GM18511 (cell line): ENCODE measurements at regions not wholly inside any gene's neighbourhood (a gene's known extent, or its start where the extent isn't known, plus 50 kb on each side); places are given as distances from the start of the nearest gene placed in this dataset.

ENCODE experiments used
- ATAC-seq: cut with Tn5 transposase; IDR thresholded peaks from one replicate; pipeline ENCODE4 v1.9.1; 2021; ENCODE audit warnings: mild to moderate bottlenecking, moderate library complexity; ENCODE audit not compliant: unreplicated experiment

- ATAC-seq = no peak
These were observed 441.0 kb downstream of the CDK5RAP2 start for GRCh38 chr9:120138955-120139354.

DNA sequence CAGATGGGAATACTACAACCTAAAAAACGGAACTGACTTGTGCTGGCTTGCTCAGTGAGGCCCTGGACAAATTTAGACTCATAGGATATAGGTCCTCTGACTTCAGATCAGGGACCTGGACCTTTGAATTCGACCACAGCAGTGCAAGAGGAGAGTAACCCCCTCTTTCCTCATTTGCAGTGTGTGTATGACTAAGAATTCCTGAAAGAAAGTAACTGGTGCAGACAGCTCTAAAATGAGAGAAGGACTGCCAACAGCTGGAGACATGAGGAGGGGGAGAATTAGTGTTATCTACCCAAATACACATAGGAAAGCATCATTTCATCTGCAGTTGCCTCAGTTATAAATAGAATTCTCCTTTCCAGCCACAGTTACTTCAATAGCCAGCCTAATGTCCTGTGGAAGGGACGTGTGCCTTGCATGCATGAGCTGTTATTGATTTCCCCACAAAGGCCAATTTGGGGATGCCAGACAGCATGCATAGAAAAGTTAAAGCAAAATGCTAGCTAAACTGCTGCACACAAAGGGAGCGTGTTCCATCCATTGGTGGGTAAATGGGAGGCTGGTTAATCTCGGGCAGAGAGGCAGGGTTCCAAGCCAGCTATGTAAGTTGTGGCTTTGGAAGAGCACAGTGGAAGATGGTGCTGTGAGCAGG, 442.7 kb downstream of the CDK5RAP2 start:
- ATAC-seq = no peak

DNA sequence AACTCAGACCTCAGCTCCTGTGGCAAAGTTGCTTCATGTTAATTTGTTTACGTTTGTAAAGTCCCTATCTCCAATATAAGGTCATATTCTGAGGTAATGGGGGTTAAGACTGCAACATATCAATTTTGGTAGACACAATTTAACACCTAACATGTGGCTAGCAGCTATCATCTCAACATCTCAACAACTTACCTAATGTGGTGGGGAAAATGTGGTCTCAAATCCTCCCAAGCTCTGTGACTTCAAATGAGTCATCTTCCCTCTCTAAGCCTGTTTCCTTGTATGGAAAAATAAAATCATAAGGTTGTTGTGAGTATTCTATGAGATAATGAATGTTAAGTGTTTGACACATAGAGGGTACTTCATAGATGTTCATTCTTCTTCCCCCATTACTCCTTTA, 443.3 kb downstream of the CDK5RAP2 start:
- no peak for ATAC-seq

GRCh38 chr9:120117081-120117480, 462.9 kb downstream of the CDK5RAP2 start:
- no peak for ATAC-seq

DNA sequence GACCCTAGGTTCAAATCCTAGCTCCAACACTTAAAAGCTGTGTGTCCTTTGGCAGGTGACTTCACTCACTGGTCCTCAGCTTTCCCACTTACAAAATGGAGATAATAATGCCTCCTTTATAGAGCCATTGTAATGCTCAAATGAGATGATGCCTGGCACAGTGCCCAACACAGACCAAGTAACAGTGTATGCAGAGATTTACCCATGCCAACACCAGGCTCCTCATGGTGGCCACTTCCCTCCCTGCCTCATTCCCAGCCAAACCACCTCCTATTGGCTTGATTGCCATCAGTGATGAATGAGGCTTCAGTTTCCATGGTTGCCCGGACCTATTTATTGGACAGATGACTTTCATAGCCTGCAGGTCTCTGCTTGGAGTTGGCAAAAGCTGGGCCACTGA, 469.4 kb downstream of the CDK5RAP2 start:
- no peak for ATAC-seq

- ATAC-seq = no peak
These were observed 470.7 kb downstream of the CDK5RAP2 start for GRCh38 chr9:120109242-120109641.

DNA sequence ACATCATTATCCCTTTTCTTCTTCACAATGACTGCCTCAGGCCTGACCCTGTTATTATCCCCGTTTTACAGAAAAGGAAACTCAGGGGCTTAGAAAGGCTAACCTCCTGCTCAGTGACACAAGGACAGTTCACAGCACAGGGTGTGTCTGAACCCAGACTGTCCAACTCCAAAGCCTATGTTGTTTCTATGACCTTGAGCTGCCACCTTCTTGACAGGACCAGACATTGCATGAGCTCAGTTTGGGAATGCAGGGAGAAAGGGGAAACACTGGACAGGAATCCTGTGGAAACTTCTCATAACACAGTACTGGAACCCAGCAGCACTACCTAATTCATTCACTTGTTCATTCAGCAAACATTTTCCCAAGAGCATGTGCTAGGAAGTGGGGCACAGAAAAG, 472.8 kb downstream of the CDK5RAP2 start:
- ATAC-seq = no peak

GRCh38 chr9:120104771-120105170, 475.2 kb downstream of the CDK5RAP2 start:
- no peak for ATAC-seq

- ATAC-seq = no peak
These were observed 479.4 kb downstream of the CDK5RAP2 start for GRCh38 chr9:120100595-120100994.

DNA sequence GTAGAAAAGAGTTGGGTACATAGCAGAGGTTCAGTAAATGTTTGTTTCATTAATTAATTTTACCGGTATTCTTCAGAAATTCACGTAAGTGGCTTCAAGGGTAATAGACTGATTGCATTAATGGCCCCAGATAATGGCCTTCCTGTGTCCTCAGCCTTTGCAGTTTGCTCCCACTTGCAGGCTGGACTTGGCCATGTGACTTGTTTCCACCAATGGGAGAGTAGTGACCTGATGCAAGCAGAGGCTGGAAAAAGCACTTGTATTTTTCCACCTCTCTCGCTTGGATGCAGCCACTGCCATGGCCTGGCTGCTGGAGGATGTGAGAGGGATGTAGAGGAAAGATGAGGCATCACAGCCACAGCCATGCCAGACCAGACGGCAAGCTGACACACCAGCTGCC, 480.9 kb downstream of the CDK5RAP2 start:
- no peak for ATAC-seq

- ATAC-seq = no peak
These were observed 481.4 kb downstream of the CDK5RAP2 start for GRCh38 chr9:120098584-120098983.

GRCh38 chr9:120091206-120091605, 488.8 kb downstream of the CDK5RAP2 start:
- ATAC-seq = no peak

GRCh38 chr9:120080849-120081248, 499.1 kb downstream of the CDK5RAP2 start:
- ATAC-seq = no peak

- no peak for ATAC-seq
These were observed 501.9 kb downstream of the CDK5RAP2 start for GRCh38 chr9:120078112-120078511.

GRCh38 chr9:120071760-120072159, 508.2 kb downstream of the CDK5RAP2 start:
- ATAC-seq = no peak

DNA sequence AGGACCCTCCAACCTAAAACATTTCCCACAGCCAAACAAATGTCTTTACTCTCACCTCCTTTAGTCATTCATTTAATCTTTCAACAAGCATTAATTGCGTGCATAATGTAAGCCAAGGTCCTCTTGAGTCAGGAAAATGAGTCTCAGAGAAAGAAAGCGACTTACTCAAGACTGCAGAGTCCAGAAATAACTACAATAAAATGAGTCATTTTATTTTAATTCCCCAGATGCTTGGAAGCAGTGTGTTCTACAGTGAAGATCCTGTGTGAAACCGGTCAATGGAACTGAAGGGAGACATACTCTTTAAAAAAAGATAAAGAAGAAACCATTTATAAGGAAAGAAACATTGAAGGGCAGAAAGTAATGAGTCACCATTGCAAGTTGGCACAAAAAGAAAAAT, 513.7 kb downstream of the CDK5RAP2 start:
- ATAC-seq = no peak

DNA sequence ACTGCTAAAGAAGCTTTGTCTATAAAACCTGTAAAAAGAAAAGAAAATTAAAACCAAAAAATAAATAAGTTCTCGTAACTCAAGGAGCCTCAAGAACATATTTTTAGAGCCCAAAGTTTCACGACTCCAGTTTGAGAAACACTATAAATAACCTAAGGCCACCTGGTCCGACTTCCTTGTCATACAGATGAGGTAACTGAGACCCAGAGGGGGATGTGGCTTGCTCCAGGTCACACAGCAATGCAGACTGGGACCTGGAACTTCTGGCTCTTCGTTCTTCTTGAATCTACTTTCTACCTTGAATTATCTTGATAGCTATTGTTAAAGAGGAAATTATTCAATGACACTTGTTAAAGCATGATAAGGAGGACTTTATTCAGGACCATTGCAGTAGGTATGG, 514.8 kb downstream of the CDK5RAP2 start:
- ATAC-seq = no peak

DNA sequence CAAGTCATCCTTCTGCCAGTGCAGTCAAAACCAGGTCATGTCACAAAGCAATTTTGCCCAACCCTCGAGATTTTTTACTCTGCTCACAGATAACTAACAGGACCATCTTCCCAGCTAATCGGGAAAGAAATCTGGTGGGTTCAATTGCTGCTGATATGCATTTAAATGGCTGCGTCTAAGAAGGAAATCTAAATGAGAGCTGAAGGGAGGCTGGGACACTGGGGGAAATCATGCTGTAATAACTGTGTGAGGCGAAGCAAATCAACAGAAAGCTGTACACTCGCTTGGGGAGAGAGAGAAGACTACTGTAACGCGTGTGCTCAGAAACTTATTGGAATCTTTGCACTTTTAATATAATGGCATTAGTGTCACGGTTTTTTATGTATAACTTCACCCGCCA, 535.0 kb downstream of the CDK5RAP2 start:
- no peak for ATAC-seq

DNA sequence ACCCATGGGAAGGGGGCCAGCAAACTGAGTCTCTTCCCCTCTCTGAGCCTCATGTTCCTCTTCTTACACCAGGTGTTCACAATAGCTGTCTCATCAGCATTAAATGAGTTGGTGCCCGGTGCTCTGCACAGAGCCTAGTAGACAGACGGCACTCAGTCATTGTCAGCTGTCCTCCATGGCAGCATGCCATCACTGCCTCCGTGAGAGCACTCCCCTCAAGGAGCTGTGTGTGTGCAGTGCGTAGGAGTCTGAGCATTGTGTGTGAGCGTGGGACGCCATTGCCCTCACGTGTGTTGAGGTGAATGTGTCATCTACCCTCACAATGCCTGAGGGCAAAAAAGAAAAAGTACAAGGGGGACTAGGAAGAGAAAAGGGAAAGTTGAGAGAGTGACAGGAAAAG, 536.5 kb downstream of the CDK5RAP2 start:
- ATAC-seq = no peak

DNA sequence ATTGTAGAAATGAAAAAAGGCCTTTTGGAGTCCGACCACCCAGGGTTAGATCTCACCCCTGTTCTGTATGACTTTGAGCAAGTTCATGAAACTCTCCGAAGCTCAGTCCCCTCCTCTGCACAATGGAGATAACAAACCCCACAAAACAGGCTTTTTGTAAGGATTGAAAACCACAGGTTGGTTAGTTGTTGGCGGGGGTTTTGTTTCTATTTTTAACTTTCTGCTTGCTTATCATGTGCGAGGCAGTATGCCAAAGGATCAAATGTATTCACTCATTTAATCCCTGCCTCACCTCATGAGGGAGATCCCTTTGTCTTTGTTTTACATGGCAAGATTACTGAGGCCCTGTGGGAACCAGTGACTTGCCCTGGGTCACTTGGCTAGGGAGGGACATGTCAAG, 539.1 kb downstream of the CDK5RAP2 start:
- ATAC-seq = no peak

DNA sequence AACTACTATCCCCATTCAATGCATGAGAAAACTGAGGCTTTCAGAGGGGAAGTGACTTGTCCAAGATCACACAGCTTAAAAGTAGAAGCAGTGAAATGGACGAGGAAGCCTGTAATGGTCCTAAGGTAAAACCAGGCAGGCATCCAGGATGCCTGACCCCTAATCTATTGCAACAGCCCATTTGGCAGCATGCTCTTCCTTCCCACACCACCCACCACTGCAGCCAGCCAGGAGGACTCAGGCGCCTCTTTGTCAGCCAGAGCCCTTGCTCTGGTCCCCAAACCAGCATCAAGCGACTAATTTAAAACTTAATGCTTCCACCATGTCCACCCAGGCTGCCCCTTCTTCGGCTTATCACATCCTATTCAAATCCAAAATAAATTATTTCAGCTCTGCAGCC, 541.6 kb downstream of the CDK5RAP2 start:
- ATAC-seq = no peak

GRCh38 chr9:120032639-120033038, 547.3 kb downstream of the CDK5RAP2 start:
- no peak for ATAC-seq

GRCh38 chr9:120030847-120031246, 549.1 kb downstream of the CDK5RAP2 start:
- ATAC-seq = no peak
